Anterior cingulate cortex (tissue), 58 donors: ENCODE measurements at regions not wholly inside any gene's neighbourhood (a gene's known extent, or its start where the extent isn't known, plus 50 kb on each side); places are given as distances from the start of the nearest gene placed in this dataset.
"Not testable (repeated sequence)": the region's sequence is repeated elsewhere in the genome, so short reads cannot be mapped to it uniquely, and the experiment has no call there.

ENCODE experiments used
- DNase-seq, 58 donors: peaks; one replicate each; lab custom pipeline; 2025; lab: John Stamatoyannopoulos, UW

- DNase-seq: no peak
These were observed 128.6 kb upstream of the KCTD7 start for GRCh38 chr7:66500087-66500486.

- no peak for DNase-seq
These were observed 126.2 kb upstream of the KCTD7 start for GRCh38 chr7:66502230-66503035.

- no peak for DNase-seq
These were observed 125.7 kb upstream of the KCTD7 start for GRCh38 chr7:66503036-66503370.

- DNase-seq: no peak
These were observed 125.1 kb upstream of the KCTD7 start for GRCh38 chr7:66503551-66504031.

GRCh38 chr7:66504131-66504530 is 124.5 kb upstream of the KCTD7 start:
- no peak for DNase-seq

GRCh38 chr7:66505009-66505408 is 123.7 kb upstream of the KCTD7 start:
- DNase-seq: no peak

GRCh38 chr7:66505531-66506451 is 122.9 kb upstream of the KCTD7 start:
- no peak for DNase-seq

- DNase-seq: not testable (repeated sequence)
These were observed 122.0 kb upstream of the KCTD7 start for GRCh38 chr7:66506703-66507102.

GRCh38 chr7:66507764-66508296 is 120.9 kb upstream of the KCTD7 start:
- no peak for DNase-seq

- no peak for DNase-seq
These were observed 120.2 kb upstream of the KCTD7 start for GRCh38 chr7:66508431-66508830.

- DNase-seq: no peak
These were observed 114.6 kb upstream of the KCTD7 start for GRCh38 chr7:66514050-66514449.

GRCh38 chr7:66517212-66517909 is 111.3 kb upstream of the KCTD7 start:
- no peak for DNase-seq

- no peak for DNase-seq
These were observed 110.5 kb upstream of the KCTD7 start for GRCh38 chr7:66518151-66518691.

GRCh38 chr7:66521675-66522074 is 107.0 kb upstream of the KCTD7 start:
- DNase-seq: no peak

GRCh38 chr7:66522518-66522917 is 106.2 kb upstream of the KCTD7 start:
- DNase-seq: peak in 3 of 58 donors; percentile 5 to 8 (median 7)

- no peak for DNase-seq
These were observed 105.3 kb upstream of the KCTD7 start for GRCh38 chr7:66523409-66523808.

GRCh38 chr7:66524738-66525137 is 103.9 kb upstream of the KCTD7 start:
- DNase-seq: no peak

- DNase-seq: not testable (repeated sequence)
These were observed 101.9 kb upstream of the KCTD7 start for GRCh38 chr7:66526782-66527181.

- DNase-seq: no peak
These were observed 100.0 kb upstream of the KCTD7 start for GRCh38 chr7:66528652-66529051.
